ENCODE measurements at regions not wholly inside any gene's neighbourhood (a gene's known extent, or its start where the extent isn't known, plus 50 kb on each side); places are given as distances from the start of the nearest gene placed in this dataset.

- Mint-ChIP-seq H3K4me1 (no peaks in the 10 kb centered on the region), H3K27me3 (ENCODE audit: low read depth in 2 of 2) (no peaks in the 10 kb centered on the region), H3K27ac (no peak overlapping the region), H3K36me3 (peaks cover 9% of the 10 kb centered on the region), H3K4me3 (no peak overlapping the region), H3K9me3 (peaks cover 4 to 15% of the 10 kb centered on the region in 2 donors)
- Histone ChIP-seq H3K4me1 (ENCODE audit: control insufficient read depth, insufficient read depth, low read length) (no peaks in the 10 kb centered on the region), H3K27ac (ENCODE audit: low read length) (no peak overlapping the region), H3K27me3 (ENCODE audit: control insufficient read depth, insufficient read depth, low read length) (no peaks in the 10 kb centered on the region), H3K9me3 (ENCODE audit: control insufficient read depth, insufficient read depth, low read length) (peaks cover 53% of the 10 kb centered on the region), H3K36me3 (ENCODE audit: control insufficient read depth, insufficient read depth, low read length) (no peaks in the 10 kb centered on the region), H3K4me3 (ENCODE audit: low read length) (no peak overlapping the region)
- intact Hi-C loops (cut with micrococcal nuclease), result no loop called here
- TF ChIP-seq CTCF (IDR thresholded peaks at IDR 0.05), result no peak
- no peak for DNase-seq
- ATAC-seq, result no peak
- 64% methylated on average over 9 of the region's 9 CpGs for WGBS (ENCODE audit: insufficient coverage)
Observed at GRCh38 chr12:34287437-34287836, 265.1 kb downstream of the ALG10 start.

- Mint-ChIP-seq H3K27ac (no peak overlapping the region), H3K4me1 (no peaks in the 10 kb centered on the region), H3K4me3 (no peak overlapping the region), H3K36me3 (peaks cover 9% of the 10 kb centered on the region), H3K9me3 (peaks cover 6 to 18% of the 10 kb centered on the region in 2 donors), H3K27me3 (ENCODE audit: low read depth in 2 of 2) (no peaks in the 10 kb centered on the region)
- DNase-seq (peak in 1 of 2 donors; percentile 3), ATAC-seq (no peak)
- H3K4me1 ChIP-seq (ENCODE audit: control insufficient read depth, insufficient read depth, low read length), result no peaks in the 10 kb centered on the region
- H3K4me3 ChIP-seq (ENCODE audit: low read length), result no peak overlapping the region
- H3K36me3 ChIP-seq (ENCODE audit: control insufficient read depth, insufficient read depth, low read length), result no peaks in the 10 kb centered on the region
- H3K9me3 ChIP-seq (ENCODE audit: control insufficient read depth, insufficient read depth, low read length), result peaks cover 57% of the 10 kb centered on the region
- H3K27me3 ChIP-seq (ENCODE audit: control insufficient read depth, insufficient read depth, low read length), result no peaks in the 10 kb centered on the region
- TF ChIP-seq CTCF (IDR thresholded peaks at IDR 0.05), result no peak
- H3K27ac ChIP-seq (ENCODE audit: low read length), result no peak overlapping the region
- intact Hi-C loops (cut with micrococcal nuclease), result no loop called here
- 79% methylated on average over 32 of the region's 32 CpGs for WGBS (ENCODE audit: insufficient coverage)
Observed at GRCh38 chr12:34287986-34288962, 266.0 kb downstream of the ALG10 start.

GRCh38 chr12:34288963-34289345, 266.7 kb downstream of the ALG10 start:
- Mint-ChIP-seq H3K4me1 (no peaks in the 10 kb centered on the region), H3K27ac (no peak overlapping the region), H3K27me3 (ENCODE audit: low read depth in 2 of 2) (no peaks in the 10 kb centered on the region), H3K9me3 (peaks cover 6 to 19% of the 10 kb centered on the region in 2 donors), H3K36me3 (peaks cover 9% of the 10 kb centered on the region), H3K4me3 (no peak overlapping the region)
- intact Hi-C loops (cut with micrococcal nuclease), result no loop called here
- H3K27me3 ChIP-seq (ENCODE audit: control insufficient read depth, insufficient read depth, low read length), result no peaks in the 10 kb centered on the region
- H3K27ac ChIP-seq (ENCODE audit: low read length), result no peak overlapping the region
- H3K4me1 ChIP-seq (ENCODE audit: control insufficient read depth, insufficient read depth, low read length), result no peaks in the 10 kb centered on the region
- TF ChIP-seq CTCF (IDR thresholded peaks at IDR 0.05), result no peak
- peaks cover 62% of the 10 kb centered on the region for H3K9me3 ChIP-seq (ENCODE audit: control insufficient read depth, insufficient read depth, low read length)
- ATAC-seq (no peak), DNase-seq (peak in 1 of 2 donors; percentile 10)
- H3K4me3 ChIP-seq (ENCODE audit: low read length), result no peak overlapping the region
- H3K36me3 ChIP-seq (ENCODE audit: control insufficient read depth, insufficient read depth, low read length), result no peaks in the 10 kb centered on the region
- 74% methylated on average over 12 of the region's 12 CpGs for WGBS (ENCODE audit: insufficient coverage)
